Epithelial cell of esophagus (primary cell): ENCODE measurements at regions not wholly inside any gene's neighbourhood (a gene's known extent, or its start where the extent isn't known, plus 50 kb on each side); places are given as distances from the start of the nearest gene placed in this dataset.
A peak's percentile ranks its signal among the peaks of the same experiment; 100 is the strongest.

Source experiments
- DNase-seq: peaks from one replicate; pipeline ENCODE4 v3.0.0; 2010; ENCODE audit warnings: low read depth
- H3K4me3 ChIP-seq: 2 replicates; pipeline ENCODE4 v1.5.1; 2011; ENCODE audit warnings: mild to moderate bottlenecking, low read length, control low read depth
- CTCF ChIP-seq: IDR thresholded peaks from 2 replicates; pipeline ENCODE4 v1.5.1; 2011; ENCODE audit warnings: low read depth, mild to moderate bottlenecking, low read length, control low read depth, inconsistent platforms; ENCODE audit not compliant: insufficient read depth; ENCODE audit errors: missing control alignments

GRCh38 chr5:74324556-74324955, 316.0 kb downstream of the ENC1 start:
- no peak for DNase-seq
- no peak overlapping the region for H3K4me3 ChIP-seq
- TF ChIP-seq CTCF: no peak

DNA sequence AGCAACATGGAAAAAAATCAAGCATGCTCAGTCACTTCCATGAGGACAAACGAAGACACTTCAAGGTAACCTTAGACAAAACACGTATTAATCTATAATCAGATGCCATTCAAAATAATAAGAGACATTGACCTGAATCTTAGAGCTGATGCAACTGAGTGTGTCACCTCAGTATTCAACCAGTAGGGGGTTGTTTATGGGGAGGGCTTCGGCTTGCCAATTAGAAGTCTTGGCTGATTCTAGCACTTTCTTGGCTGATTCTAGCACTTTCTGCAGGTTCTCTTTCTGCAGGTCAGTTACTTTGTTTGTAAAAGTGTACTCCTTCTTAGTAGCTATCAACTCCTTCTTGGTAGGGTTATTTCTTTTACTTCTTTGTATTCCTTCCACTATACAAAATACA, 317.6 kb downstream of the ENC1 start:
- no peak for DNase-seq
- no peak overlapping the region for H3K4me3 ChIP-seq
- TF ChIP-seq CTCF: no peak

DNA sequence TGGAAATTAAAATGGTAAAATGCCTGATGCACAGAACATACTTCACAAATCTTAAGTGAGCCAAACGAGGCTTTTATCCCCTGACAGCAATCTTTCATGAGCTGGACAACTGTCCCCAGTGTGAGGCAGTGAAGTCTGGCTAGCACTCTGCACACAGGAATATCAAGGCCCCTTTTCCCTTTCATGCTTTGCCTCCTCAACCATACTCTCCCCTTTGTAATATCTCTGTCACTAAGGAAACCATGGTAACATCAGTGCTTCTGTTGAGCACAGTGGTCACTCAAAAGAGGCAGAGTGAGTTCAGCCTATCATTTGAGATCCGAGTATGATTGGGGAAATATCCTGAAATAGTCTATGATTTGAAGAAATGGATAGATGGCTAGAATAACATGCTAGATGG, 318.3 kb downstream of the ENC1 start:
- H3K4me3 ChIP-seq: no peak overlapping the region
- no peak for TF ChIP-seq CTCF
- no peak for DNase-seq

DNA sequence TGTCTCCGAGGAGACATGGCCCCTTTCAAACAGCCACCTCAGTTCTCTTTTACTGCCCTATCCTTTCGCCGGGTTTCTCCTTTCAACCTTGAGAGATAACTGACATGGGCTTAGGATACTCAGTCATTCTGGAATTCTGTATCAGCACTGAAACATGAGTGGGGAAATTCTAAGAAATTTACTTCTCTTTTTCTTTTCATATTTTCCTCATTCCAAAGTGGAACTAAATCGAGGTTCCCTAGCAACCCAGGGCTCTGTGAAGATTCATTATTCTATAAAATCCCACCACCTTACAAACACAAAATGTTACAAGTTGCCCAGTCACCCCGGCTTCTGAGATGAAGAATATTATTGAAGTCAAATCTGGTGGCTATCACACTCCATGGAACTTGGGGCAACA, 319.2 kb downstream of the ENC1 start:
- no peak overlapping the region for H3K4me3 ChIP-seq
- DNase-seq: no peak
- no peak for TF ChIP-seq CTCF

DNA sequence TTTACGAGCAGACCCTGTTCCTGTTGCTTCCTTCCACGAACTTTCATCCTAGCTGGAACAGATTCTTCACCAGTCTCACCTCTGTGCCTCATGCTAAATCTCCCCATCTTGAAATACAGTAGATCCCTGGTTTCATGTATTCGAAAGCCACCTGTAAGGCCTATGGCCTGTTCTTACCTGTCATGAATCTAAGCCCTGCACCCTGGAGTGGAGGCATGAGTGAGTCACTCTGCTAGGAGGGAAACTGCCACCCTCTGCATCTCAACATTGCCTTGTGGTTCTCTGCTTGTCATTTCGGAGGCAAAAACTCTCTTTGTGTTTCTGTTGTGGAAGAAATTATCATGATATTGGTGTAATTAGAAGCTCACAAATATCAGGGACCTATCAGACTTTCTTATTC, 320.0 kb downstream of the ENC1 start:
- H3K4me3 ChIP-seq: no peak overlapping the region
- TF ChIP-seq CTCF: no peak
- peak; percentile 93 for DNase-seq

- H3K4me3 ChIP-seq: no peak overlapping the region
- peak; percentile 93 for DNase-seq
- no peak for TF ChIP-seq CTCF
Observed at GRCh38 chr5:74319076-74319475, 321.5 kb downstream of the ENC1 start.

DNA sequence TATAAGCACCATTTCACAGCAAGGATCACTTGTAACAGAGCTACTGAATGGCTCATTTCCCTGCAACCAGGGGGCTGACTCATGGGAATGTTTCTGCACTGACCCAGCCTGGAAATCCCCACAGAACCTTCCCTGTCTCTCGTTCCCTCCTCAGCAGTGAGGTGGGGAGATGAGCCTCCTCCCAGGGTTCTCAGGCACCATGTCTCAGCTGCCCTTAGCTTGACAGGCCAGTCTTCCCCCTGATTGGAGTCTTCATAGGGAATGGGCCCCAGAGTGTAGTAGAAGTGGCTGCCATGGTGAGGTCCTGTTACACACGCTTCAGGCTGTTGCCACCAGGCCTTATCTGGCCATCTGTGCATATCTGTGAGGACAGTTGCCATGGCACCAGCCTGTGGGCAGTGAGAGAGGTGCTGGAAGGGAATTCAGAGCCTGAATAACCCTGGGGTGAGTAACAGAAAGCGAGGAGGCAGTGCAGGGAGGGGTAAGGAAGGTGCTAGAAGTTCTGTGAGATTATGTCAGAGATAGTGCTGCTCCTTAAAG, 324.4 kb downstream of the ENC1 start:
- TF ChIP-seq CTCF: no peak
- H3K4me3 ChIP-seq: no peak overlapping the region
- DNase-seq: peak; percentile 99
